ENCODE measurements at regions not wholly inside any gene's neighbourhood (a gene's known extent, or its start where the extent isn't known, plus 50 kb on each side); places are given as distances from the start of the nearest gene placed in this dataset.

GRCh38 chr4:63777601-63778000 lies 631.6 kb downstream of the TECRL start:
- TF ChIP-seq EP300 (IDR thresholded peaks at IDR 0.05), result no peak
- TF ChIP-seq CTCF (IDR thresholded peaks at IDR 0.05), result no peak
- TF ChIP-seq POLR2A (IDR thresholded peaks at IDR 0.05), result no peak
- DNase-seq (ENCODE audit: low spot score in 2 of 2), result no peak
- H3K27me3 ChIP-seq, result no peaks in the 10 kb centered on the region
- no peaks in the 10 kb centered on the region for H3K4me1 ChIP-seq
- no peak overlapping the region for H3K4me3 ChIP-seq
- H3K9me3 ChIP-seq, result no peaks in the 10 kb centered on the region
- 75 to 82% methylated on average over 3 of the region's 3 CpGs for WGBS, 2 donors
- no peak overlapping the region for H3K27ac ChIP-seq
- no peaks in the 10 kb centered on the region for H3K36me3 ChIP-seq

GRCh38 chr4:63764400-63764799 lies 644.9 kb downstream of the TECRL start:
- Histone ChIP-seq H3K9me3 (no peaks in the 10 kb centered on the region), H3K27me3 (no peaks in the 10 kb centered on the region), H3K4me3 (no peak overlapping the region), H3K4me1 (no peaks in the 10 kb centered on the region), H3K27ac (no peak overlapping the region), H3K36me3 (no peaks in the 10 kb centered on the region)
- 75 to 83% methylated on average over 4 of the region's 4 CpGs for WGBS, 2 donors
- TF ChIP-seq POLR2A (IDR thresholded peaks at IDR 0.05) (no peak), CTCF (IDR thresholded peaks at IDR 0.05) (no peak), EP300 (IDR thresholded peaks at IDR 0.05) (no peak)
- DNase-seq (ENCODE audit: low spot score in 2 of 2), result no peak

DNA sequence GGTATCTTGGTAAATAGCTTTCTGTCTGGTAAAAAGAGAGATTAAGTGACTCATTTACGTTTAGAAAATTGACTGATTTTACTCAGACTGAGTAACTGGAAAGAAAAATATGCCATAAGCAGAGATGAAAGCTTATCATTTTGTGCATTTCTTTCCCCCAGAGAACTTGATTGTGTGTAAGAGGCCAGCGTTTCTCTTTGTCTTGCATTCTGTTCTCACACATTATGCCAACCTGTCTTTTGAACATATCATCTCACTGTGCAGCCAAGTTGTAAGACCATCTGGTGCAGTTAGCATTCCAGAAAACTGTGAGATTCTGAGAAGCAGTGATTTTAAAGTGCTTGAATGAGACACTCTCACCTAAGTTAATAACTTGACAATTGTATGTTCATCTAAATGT lies 651.3 kb downstream of the TECRL start:
- no peaks in the 10 kb centered on the region for H3K36me3 ChIP-seq
- no peak overlapping the region for H3K27ac ChIP-seq
- no peaks in the 10 kb centered on the region for H3K9me3 ChIP-seq
- WGBS, 2 donors, result 44 to 53% methylated on average over 2 of the region's 2 CpGs
- no peak for TF ChIP-seq EP300 (IDR thresholded peaks at IDR 0.05)
- no peak for TF ChIP-seq CTCF (IDR thresholded peaks at IDR 0.05)
- TF ChIP-seq POLR2A (IDR thresholded peaks at IDR 0.05), result no peak
- H3K27me3 ChIP-seq, result no peaks in the 10 kb centered on the region
- H3K4me1 ChIP-seq, result no peaks in the 10 kb centered on the region
- H3K4me3 ChIP-seq, result no peak overlapping the region
- no peak for DNase-seq (ENCODE audit: low spot score in 2 of 2)

DNA sequence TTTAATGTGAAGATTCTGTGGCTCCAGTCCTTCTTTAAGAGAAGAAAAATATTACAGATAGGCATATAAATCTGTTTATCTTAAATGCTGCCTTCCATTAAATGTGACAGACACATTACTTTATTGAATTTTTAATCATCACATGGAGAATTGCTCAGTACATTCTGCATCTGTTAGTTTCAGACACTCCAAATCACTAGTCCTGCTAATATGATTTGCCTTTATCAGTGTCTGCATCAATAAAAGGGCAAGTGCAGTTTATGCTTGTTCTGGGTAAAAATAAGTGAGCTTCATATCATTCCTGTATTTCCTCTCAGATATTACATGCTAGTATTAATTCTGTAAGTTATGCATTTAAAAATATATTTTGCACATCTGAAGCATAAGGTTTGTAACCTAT lies 666.4 kb downstream of the TECRL start:
- no peaks in the 10 kb centered on the region for H3K36me3 ChIP-seq
- no peaks in the 10 kb centered on the region for H3K27me3 ChIP-seq
- no peaks in the 10 kb centered on the region for H3K4me1 ChIP-seq
- no peak for TF ChIP-seq POLR2A (IDR thresholded peaks at IDR 0.05)
- no peak for TF ChIP-seq EP300 (IDR thresholded peaks at IDR 0.05)
- no peak for TF ChIP-seq CTCF (IDR thresholded peaks at IDR 0.05)
- DNase-seq (ENCODE audit: low spot score in 2 of 2), result no peak
- H3K4me3 ChIP-seq, result no peak overlapping the region
- peaks cover 0 to 3% (median 0%) of the 10 kb centered on the region in 4 donors for H3K9me3 ChIP-seq
- no peak overlapping the region for H3K27ac ChIP-seq

DNA sequence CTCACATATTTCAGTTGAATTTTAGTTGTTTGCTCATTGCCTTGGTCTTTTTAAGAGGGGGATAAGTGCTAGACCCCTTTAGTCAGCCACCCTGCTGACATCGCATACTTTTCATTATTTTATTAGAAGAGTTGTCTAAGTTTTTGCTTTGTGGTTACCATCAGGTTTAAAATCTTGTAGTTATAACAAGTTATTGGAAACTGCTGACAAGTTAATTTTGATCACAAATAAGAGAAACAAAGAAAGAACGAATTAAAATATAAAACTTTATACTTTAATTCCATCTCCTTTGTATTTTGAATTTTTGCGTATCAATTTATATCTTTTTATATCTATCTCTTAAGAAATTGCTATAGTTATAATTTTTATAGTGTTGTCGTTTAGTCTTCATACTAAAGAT lies 679.7 kb downstream of the TECRL start:
- TF ChIP-seq CTCF (IDR thresholded peaks at IDR 0.05), result no peak
- TF ChIP-seq EP300 (IDR thresholded peaks at IDR 0.05), result no peak
- TF ChIP-seq POLR2A (IDR thresholded peaks at IDR 0.05), result no peak
- no peaks in the 10 kb centered on the region for H3K36me3 ChIP-seq
- H3K27ac ChIP-seq, result no peak overlapping the region
- 91 to 95% methylated on average over 4 of the region's 4 CpGs for WGBS, 2 donors
- H3K4me1 ChIP-seq, result no peaks in the 10 kb centered on the region
- H3K27me3 ChIP-seq, result no peaks in the 10 kb centered on the region
- no peak overlapping the region for H3K4me3 ChIP-seq
- H3K9me3 ChIP-seq, result no peaks in the 10 kb centered on the region
- no peak for DNase-seq (ENCODE audit: low spot score in 2 of 2)
